Upper lobe of left lung (tissue), 4 donors: ENCODE measurements at regions not wholly inside any gene's neighbourhood (a gene's known extent, or its start where the extent isn't known, plus 50 kb on each side); places are given as distances from the start of the nearest gene placed in this dataset.

Experiments used
- CTCF ChIP-seq, 6 experiments: fragments of 450-650 bp in 4 of 6; fragments of 200-600 bp in 2 of 6; sonication (generic) in 2 of 6; IDR thresholded peaks; one replicate each; pipeline ENCODE4 v1.5.1; 2016 to 2019; ENCODE audit warnings: antibody characterized with exemption in 6 of 6
- POLR2A ChIP-seq, 4 donors: fragments of 450-650 bp; IDR thresholded peaks; one replicate each; pipeline ENCODE4 v1.5.1; 2016 to 2017; ENCODE audit warnings: antibody characterized with exemption in 4 of 4, mild to moderate bottlenecking in 2 of 4
- POLR2AphosphoS5 ChIP-seq, 2 donors: sonication (generic); formaldehyde crosslinking; IDR thresholded peaks; one replicate each; pipeline ENCODE4 v1.5.1; 2017; ENCODE audit warnings: antibody characterized with exemption in 2 of 2

GRCh38 chr5:143484601-143485000, 81.1 kb upstream of the NR3C1 start:
- TF ChIP-seq CTCF (IDR thresholded peaks at IDR 0.05): no peak
- TF ChIP-seq POLR2AphosphoS5 (IDR thresholded peaks at IDR 0.05): no peak
- TF ChIP-seq POLR2A (IDR thresholded peaks at IDR 0.05): no peak
